ENCODE measurements at regions not wholly inside any gene's neighbourhood (a gene's known extent, or its start where the extent isn't known, plus 50 kb on each side); places are given as distances from the start of the nearest gene placed in this dataset.

DNA sequence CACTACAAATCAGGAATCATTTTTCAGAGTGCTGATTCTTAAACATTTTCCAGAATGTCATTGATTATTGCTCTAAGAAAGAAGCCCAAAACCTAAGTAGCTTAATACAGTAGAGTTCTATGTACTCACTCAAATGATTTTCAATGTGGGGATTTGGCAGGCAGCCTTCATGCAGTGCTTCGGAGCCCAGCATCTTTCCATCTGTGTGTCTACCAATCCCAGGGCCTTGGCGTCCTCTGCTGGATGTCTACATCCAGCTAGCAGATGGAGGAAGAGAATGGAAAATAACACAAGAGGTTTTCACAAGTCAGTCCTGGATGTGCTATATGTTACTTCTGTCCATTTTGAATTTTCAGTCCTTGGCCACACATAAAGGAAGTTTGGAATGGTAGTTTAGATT lies 151.8 kb downstream of the RDH14 start:
- Mint-ChIP-seq H3K9me3 (no peaks in the 10 kb centered on the region), H3K27ac (no peak overlapping the region), H3K4me3 (no peak overlapping the region), H3K36me3 (ENCODE audit: low read depth) (no peaks in the 10 kb centered on the region), H3K4me1 (no peaks in the 10 kb centered on the region), H3K27me3 (peaks cover 15% of the 10 kb centered on the region)
- TF ChIP-seq CTCF (IDR thresholded peaks at IDR 0.05): no peak
- POLR2A ChIA-PET: no interaction called here
- intact Hi-C loops (cut with micrococcal nuclease): no loop called here
- ATAC-seq (ENCODE audit: low read depth): no peak
- CTCF ChIA-PET: no interaction called here
- no peak for DNase-seq

DNA sequence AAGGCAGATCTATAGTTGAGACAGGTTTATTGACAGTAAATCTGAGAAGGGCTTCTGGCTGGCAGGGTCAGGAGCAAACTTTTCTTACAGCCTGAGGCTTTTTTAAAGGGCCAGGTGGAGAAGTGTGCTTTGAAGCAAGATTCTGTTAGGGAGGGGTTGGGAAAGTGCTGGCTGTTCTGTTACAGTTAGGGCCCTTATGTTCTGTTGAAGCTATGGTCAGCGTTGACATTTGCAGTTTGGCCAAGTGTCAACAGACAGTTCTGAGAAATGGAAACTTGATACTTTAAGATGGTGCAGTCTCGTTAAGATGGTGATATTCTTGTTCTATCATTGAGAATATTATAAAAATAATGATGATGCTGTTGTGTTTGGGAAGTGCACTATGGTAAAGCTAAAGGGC lies 154.2 kb downstream of the RDH14 start:
- H3K4me1 Mint-ChIP-seq: no peaks in the 10 kb centered on the region

GRCh38 chr2:18404708-18405107 lies 155.7 kb downstream of the RDH14 start:
- CTCF ChIA-PET: interaction anchor here (0.9 kb wide), 1 partner anchor 26 kb away, joined by 3 read pairs; no protein-coding TSS in a partner anchor
- H3K4me3 Mint-ChIP-seq: no peak overlapping the region
- no peaks in the 10 kb centered on the region for H3K9me3 Mint-ChIP-seq

More for the DNA sequence above, 154.2 kb downstream of the RDH14 start:
- DNase-seq (no peak), ATAC-seq (ENCODE audit: low read depth) (no peak)
- no peak overlapping the region for H3K4me3 Mint-ChIP-seq
- no peak overlapping the region for H3K27ac Mint-ChIP-seq
- POLR2A ChIA-PET: no interaction called here
- no peaks in the 10 kb centered on the region for H3K9me3 Mint-ChIP-seq
- peaks cover 16% of the 10 kb centered on the region for H3K27me3 Mint-ChIP-seq
- no peaks in the 10 kb centered on the region for H3K36me3 Mint-ChIP-seq (ENCODE audit: low read depth)
- TF ChIP-seq CTCF (IDR thresholded peaks at IDR 0.05): no peak
- CTCF ChIA-PET: no interaction called here
- intact Hi-C loops (cut with micrococcal nuclease): no loop called here

GRCh38 chr2:18403921-18404522 lies 156.4 kb downstream of the RDH14 start:
- Mint-ChIP-seq H3K4me3 (no peak overlapping the region), H3K4me1 (no peaks in the 10 kb centered on the region), H3K27me3 (peaks cover 6% of the 10 kb centered on the region), H3K9me3 (no peaks in the 10 kb centered on the region), H3K36me3 (ENCODE audit: low read depth) (no peaks in the 10 kb centered on the region), H3K27ac (no peak overlapping the region)
- DNase-seq (no peak), ATAC-seq (ENCODE audit: low read depth) (no peak)
- no peak for TF ChIP-seq CTCF (IDR thresholded peaks at IDR 0.05)
- CTCF ChIA-PET: interaction anchor here (0.9 kb wide), 1 partner anchor 25 kb away, joined by 3 read pairs; no protein-coding TSS in a partner anchor
- intact Hi-C loops (cut with micrococcal nuclease): no loop called here
- POLR2A ChIA-PET: no interaction called here

More at GRCh38 chr2:18404708-18405107, 155.7 kb downstream of the RDH14 start:
- intact Hi-C loops (cut with micrococcal nuclease): no loop called here
- Mint-ChIP-seq H3K27me3 (peaks cover 10% of the 10 kb centered on the region), H3K27ac (no peak overlapping the region), H3K4me1 (no peaks in the 10 kb centered on the region), H3K36me3 (ENCODE audit: low read depth) (no peaks in the 10 kb centered on the region)
- POLR2A ChIA-PET: no interaction called here
- no peak for TF ChIP-seq CTCF (IDR thresholded peaks at IDR 0.05)
- ATAC-seq (ENCODE audit: low read depth) (no peak), DNase-seq (no peak)

- H3K4me1 Mint-ChIP-seq: no peaks in the 10 kb centered on the region
- H3K27ac Mint-ChIP-seq: no peak overlapping the region
- intact Hi-C loops (cut with micrococcal nuclease): no loop called here
- DNase-seq (no peak), ATAC-seq (ENCODE audit: low read depth) (no peak)
- no peaks in the 10 kb centered on the region for H3K9me3 Mint-ChIP-seq
- no peak for TF ChIP-seq CTCF (IDR thresholded peaks at IDR 0.05)
- ChIA-PET CTCF (interaction anchor here (1.0 kb wide), 1 partner anchor 15 kb away, joined by 4 read pairs; no protein-coding TSS in a partner anchor), POLR2A (no interaction called here)
- H3K27me3 Mint-ChIP-seq: peaks cover 8% of the 10 kb centered on the region
- no peak overlapping the region for H3K4me3 Mint-ChIP-seq
- H3K36me3 Mint-ChIP-seq (ENCODE audit: low read depth): no peaks in the 10 kb centered on the region
Measured at GRCh38 chr2:18402831-18403230, 157.6 kb downstream of the RDH14 start.

Measured in activated B cell treated with CpG ODN at 0.5 μM for 24 hours (primary cell).